Endothelial cell of umbilical vein (primary cell): ENCODE measurements at regions not wholly inside any gene's neighbourhood (a gene's known extent, or its start where the extent isn't known, plus 50 kb on each side); places are given as distances from the start of the nearest gene placed in this dataset.
A peak's percentile ranks its signal among the peaks of the same experiment; 100 is the strongest.

Experiments used
- BruUV-seq: library from RNA; stranded (reverse); fragments of 400-500 nt; replicated peaks from 2 replicates; lab custom pipeline; 2021; lab: Mats Ljungman, UMichigan
- CTCF ChIA-PET: fragments of 300-600, 350-600 bp; sonication (Branson Sonifier 250); formaldehyde crosslinking; loops from one replicate; lab custom pipeline; 2021; ENCODE audit warnings: antibody characterized with exemption, inconsistent platforms; lab: Charles Lee
- POLR2A ChIA-PET: fragments of 300-600, 350-600 bp; sonication (Branson Sonifier 250); formaldehyde crosslinking; loops from one replicate; lab custom pipeline; 2021; ENCODE audit warnings: antibody characterized with exemption, inconsistent platforms; lab: Charles Lee
- DNase-seq: peaks from one replicate; pipeline ENCODE4 v3.0.0-alpha.2; 2011; ENCODE audit warnings: low read depth, low spot score
- FAIRE-seq: peaks from 2 replicates; lab custom pipeline; 2011; peaks lifted over from hg19 to GRCh38; lab: Jason Lieb, UNC
- H2AFZ ChIP-seq: 2 replicates; pipeline ENCODE4 v1.6.0; 2012; ENCODE audit warnings: low read depth, low read length, control low read depth, inconsistent platforms
- H3K27ac ChIP-seq: 2 replicates; pipeline ENCODE4 v1.5.1; 2011; ENCODE audit warnings: low read depth, mild to moderate bottlenecking, control low read depth, low read length, moderate library complexity; ENCODE audit not compliant: insufficient read depth
- H3K27me3 ChIP-seq, 2 experiments: 2 replicates each; pipeline versions ENCODE4 v1.6.0 to v1.6.1; 2011; ENCODE audit warnings: low read length in 2 of 2, mixed read lengths in 1 of 2; ENCODE audit not compliant: control insufficient read depth in 2 of 2, insufficient read depth in 2 of 2
- H3K36me3 ChIP-seq, 2 experiments: 2 replicates in 1 of 2; 3 replicates in 1 of 2; pipeline ENCODE4 v1.5.1; 2011; ENCODE audit warnings: low read length in 2 of 2, mild to moderate bottlenecking in 1 of 2, moderate library complexity in 1 of 2; ENCODE audit not compliant: control insufficient read depth in 2 of 2, insufficient read depth in 2 of 2; ENCODE audit errors: extremely low read depth in 1 of 2
- H3K4me1 ChIP-seq: 3 replicates; pipeline ENCODE4 v1.5.1; 2011; ENCODE audit warnings: mild to moderate bottlenecking, low read length; ENCODE audit not compliant: control insufficient read depth, insufficient read depth; ENCODE audit errors: extremely low read depth
- H3K4me2 ChIP-seq: 2 replicates; pipeline ENCODE4 v1.6.1; 2011; ENCODE audit warnings: low read length, control low read depth, mixed read lengths; ENCODE audit not compliant: insufficient read depth
- H3K4me3 ChIP-seq, 3 experiments: fragments of 200-600 bp in 1 of 3; sonication (generic), shearing (Covaris generic) in 1 of 3; replicated peaks in 1 of 3; 2 replicates each; pipeline ENCODE4 v1.5.1; 2011 to 2016; ENCODE audit warnings: control low read depth in 3 of 3, low read length in 3 of 3, mild to moderate bottlenecking in 2 of 3, inconsistent platforms in 1 of 3, low read depth in 1 of 3, moderate library complexity in 1 of 3; ENCODE audit not compliant: insufficient read depth in 1 of 3
- H3K79me2 ChIP-seq: 2 replicates; pipeline ENCODE4 v1.6.0; 2012; ENCODE audit warnings: low read length, inconsistent platforms; ENCODE audit not compliant: control insufficient read depth, insufficient read depth
- H3K9ac ChIP-seq: replicated peaks from 2 replicates; pipeline ENCODE3; 2011; ENCODE audit warnings: low read length, control low read depth; ENCODE audit not compliant: insufficient read depth; ENCODE audit errors: extremely low read depth
- H3K9me1 ChIP-seq: replicated peaks from 3 replicates; pipeline ENCODE4 v1.6.0; 2011; ENCODE audit warnings: mild to moderate bottlenecking, low read length; ENCODE audit not compliant: control insufficient read depth, insufficient read depth; ENCODE audit errors: extremely low read depth
- H3K9me3 ChIP-seq: replicated peaks from 2 replicates; pipeline ENCODE4 v1.5.1; 2012; ENCODE audit warnings: low read length, inconsistent platforms; ENCODE audit not compliant: control insufficient read depth, insufficient read depth
- H4K20me1 ChIP-seq: replicated peaks from 2 replicates; pipeline ENCODE3; 2011; ENCODE audit warnings: mild to moderate bottlenecking, low read length; ENCODE audit not compliant: control insufficient read depth, insufficient read depth; ENCODE audit errors: extremely low read depth
- GATA2 ChIP-seq: IDR thresholded peaks from 2 replicates; pipeline ENCODE4 v1.7.0; 2011; ENCODE audit warnings: low read depth, mild to moderate bottlenecking, moderate library complexity, mixed read lengths, low read length; ENCODE audit not compliant: insufficient read length, insufficient read depth
- MYC ChIP-seq: IDR thresholded peaks from one replicate; pipeline ENCODE4 v1.6.1; 2011; ENCODE audit warnings: mild to moderate bottlenecking, low read depth, low read length
- POLR2AphosphoS5 ChIP-seq: IDR thresholded peaks from 2 replicates; pipeline ENCODE4 v1.6.1; 2012; ENCODE audit warnings: low read depth, mild to moderate bottlenecking, control low read depth, low read length, moderate library complexity; ENCODE audit not compliant: insufficient read depth
- dilution Hi-C: fragments of 300-500 bp; cut with MboI; formaldehyde crosslinking; loops from one replicate; pipeline ENCODE4 v1.15.0; 2019; ENCODE audit warnings: low sequenced_read_pairs; ENCODE audit not compliant: extremely low pct_ligation_motif_present
- intact Hi-C: fragments of 100-400 bp; cut with micrococcal nuclease; formaldehyde crosslinking; loops from one replicate; pipeline ENCODE4 v1.10.0; 2022

GRCh38 chr11:69566001-69566400, 75.0 kb upstream of the CCND1 start:
- Histone ChIP-seq H3K36me3 (no peaks in the 10 kb centered on the region), H2AFZ (no peak overlapping the region), H3K9me3 (no peaks in the 10 kb centered on the region), H4K20me1 (no peaks in the 10 kb centered on the region), H3K4me3 (no peak overlapping the region), H3K9ac (no peak overlapping the region), H3K27ac (no peak overlapping the region), H3K27me3 (no peaks in the 10 kb centered on the region), H3K9me1 (no peaks in the 10 kb centered on the region), H3K4me2 (no peak overlapping the region), H3K79me2 (no peaks in the 10 kb centered on the region), H3K4me1 (peaks cover 6% of the 10 kb centered on the region)
- intact Hi-C loops, result no loop called here
- POLR2A ChIA-PET, result no interaction called here
- no TSS peak for BruUV-seq
- DNase-seq (no peak), FAIRE-seq (no peak)
- CTCF ChIA-PET, result no interaction called here
- dilution Hi-C loops, result no loop called here
- no peak for TF ChIP-seq GATA2
- no peak for TF ChIP-seq POLR2AphosphoS5

DNA sequence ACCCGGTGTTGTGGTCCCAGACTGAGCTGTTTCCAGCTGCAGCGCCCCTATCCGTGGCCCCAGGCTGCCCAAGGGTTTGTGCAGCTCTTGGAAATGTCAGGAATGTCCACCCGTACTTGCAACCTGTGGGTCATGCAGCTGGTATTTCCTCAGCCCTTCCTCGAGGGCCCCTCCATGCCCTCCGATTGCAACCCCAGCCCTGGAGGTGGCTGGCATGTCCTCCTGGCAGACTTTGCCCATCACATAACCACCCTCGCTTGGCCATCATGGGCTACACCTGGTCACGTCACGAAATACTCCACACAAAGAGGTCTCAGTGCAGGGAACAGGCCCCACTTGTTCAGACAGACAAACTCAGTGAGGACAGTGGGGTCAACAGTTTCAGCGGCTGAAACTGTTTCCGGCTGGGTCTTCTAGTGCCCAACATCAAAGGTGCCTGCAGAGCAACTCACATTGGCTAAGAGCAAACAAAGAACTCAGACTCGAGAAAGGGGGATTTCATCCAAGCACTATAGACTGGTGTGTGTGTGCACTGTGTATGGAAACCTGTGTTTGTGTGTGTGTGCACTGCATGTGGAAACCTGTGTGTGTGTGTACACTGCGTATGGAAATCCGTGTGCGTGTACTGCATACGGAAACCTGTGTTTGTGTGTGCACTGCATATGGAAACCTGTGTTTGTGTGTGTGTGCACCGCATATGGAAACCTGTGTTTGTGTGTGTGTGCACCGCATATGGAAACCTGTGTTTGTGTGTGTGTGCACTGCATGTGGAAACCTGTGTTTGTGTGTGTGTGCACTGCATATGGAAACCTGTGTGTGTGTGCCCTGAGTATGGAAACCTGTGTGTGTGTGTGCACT, 72.8 kb upstream of the CCND1 start:
- FAIRE-seq (peak; percentile 46), DNase-seq (no peak)
- Histone ChIP-seq H3K4me3 (no peak overlapping the region), H3K4me2 (no peak overlapping the region), H3K27me3 (no peaks in the 10 kb centered on the region), H3K4me1 (peaks cover 6% of the 10 kb centered on the region), H3K9me3 (no peaks in the 10 kb centered on the region), H3K9me1 (no peaks in the 10 kb centered on the region), H2AFZ (no peak overlapping the region), H4K20me1 (no peaks in the 10 kb centered on the region), H3K79me2 (no peaks in the 10 kb centered on the region), H3K36me3 (no peaks in the 10 kb centered on the region), H3K27ac (no peak overlapping the region), H3K9ac (no peak overlapping the region)
- ChIA-PET POLR2A (no interaction called here), CTCF (no interaction called here)
- TF ChIP-seq POLR2AphosphoS5 (peak; percentile 19), MYC (no peak)
- no TSS peak for BruUV-seq
- dilution Hi-C loops (no loop called here), intact Hi-C loops (no loop called here)
